ENCODE measurements at regions not wholly inside any gene's neighbourhood (a gene's known extent, or its start where the extent isn't known, plus 50 kb on each side); places are given as distances from the start of the nearest gene placed in this dataset.
"Not testable (repeated sequence)": the region's sequence is repeated elsewhere in the genome, so short reads cannot be mapped to it uniquely, and the experiment has no call there.

DNA sequence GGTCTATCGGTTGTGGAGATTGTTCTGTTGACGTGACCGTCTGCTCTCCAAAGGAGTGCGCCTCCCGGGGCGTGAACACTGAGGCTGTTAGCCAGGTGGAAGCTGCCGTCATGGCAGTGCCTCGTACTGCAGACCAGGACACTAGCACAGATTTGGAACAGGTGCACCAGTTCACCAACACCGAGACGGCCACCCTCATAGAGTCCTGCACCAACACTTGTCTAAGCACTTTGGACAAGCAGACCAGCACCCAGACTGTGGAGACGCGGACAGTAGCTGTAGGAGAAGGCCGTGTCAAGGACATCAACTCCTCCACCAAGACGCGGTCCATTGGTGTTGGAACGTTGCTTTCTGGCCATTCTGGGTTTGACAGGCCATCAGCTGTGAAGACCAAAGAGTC, 128.9 kb upstream of the DMRT1 start:
- Histone ChIP-seq H3K9ac (ENCODE audit: low read depth in 1 of 3, low read length in 3 of 3) (no peak overlapping the region), H3K9me3 (ENCODE audit: control insufficient read depth in 3 of 3, low read length in 3 of 3) (no peaks in the 10 kb centered on the region), H3K4me1 (ENCODE audit: control insufficient read depth in 3 of 3, insufficient read depth in 3 of 3, low read length in 3 of 3) (peaks cover 34 to 56% (median 49%) of the 10 kb centered on the region in 3 donors), H3K36me3 (ENCODE audit: control insufficient read depth in 3 of 3, insufficient read depth in 3 of 3, low read length in 3 of 3) (peaks cover 25 to 31% (median 27%) of the 10 kb centered on the region in 3 donors), H3K4me3 (ENCODE audit: low read length in 3 of 3) (no peak overlapping the region), H3K27ac (ENCODE audit: low read depth, low read length) (no peak overlapping the region), H3K27me3 (ENCODE audit: control insufficient read depth in 3 of 3, insufficient read depth in 3 of 3, low read length in 3 of 3) (no peaks in the 10 kb centered on the region)

DNA sequence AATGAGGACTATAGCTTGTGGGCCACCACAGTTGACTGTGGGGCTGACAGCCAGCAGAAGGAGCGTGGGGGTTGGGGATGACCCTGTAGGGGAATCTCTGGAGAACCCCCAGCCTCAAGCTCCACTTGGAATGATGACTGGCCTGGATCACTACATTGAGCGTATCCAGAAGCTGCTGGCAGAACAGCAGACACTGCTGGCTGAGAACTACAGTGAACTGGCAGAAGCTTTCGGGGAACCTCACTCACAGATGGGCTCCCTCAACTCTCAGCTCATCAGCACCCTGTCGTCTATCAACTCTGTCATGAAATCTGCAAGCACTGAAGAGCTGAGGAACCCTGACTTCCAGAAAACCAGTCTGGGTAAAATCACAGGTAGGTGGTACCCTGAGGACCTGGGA, 128.4 kb upstream of the DMRT1 start:
- Histone ChIP-seq H3K27ac (ENCODE audit: low read depth, low read length) (no peak overlapping the region), H3K4me1 (ENCODE audit: control insufficient read depth in 3 of 3, insufficient read depth in 3 of 3, low read length in 3 of 3) (peaks cover 34 to 56% (median 49%) of the 10 kb centered on the region in 3 donors), H3K36me3 (ENCODE audit: control insufficient read depth in 3 of 3, insufficient read depth in 3 of 3, low read length in 3 of 3) (peaks cover 25 to 31% (median 27%) of the 10 kb centered on the region in 3 donors), H3K9ac (ENCODE audit: low read depth in 1 of 3, low read length in 3 of 3) (no peak overlapping the region), H3K4me3 (ENCODE audit: low read length in 3 of 3) (no peak overlapping the region), H3K27me3 (ENCODE audit: control insufficient read depth in 3 of 3, insufficient read depth in 3 of 3, low read length in 3 of 3) (no peaks in the 10 kb centered on the region), H3K9me3 (ENCODE audit: control insufficient read depth in 3 of 3, low read length in 3 of 3) (no peaks in the 10 kb centered on the region)

DNA sequence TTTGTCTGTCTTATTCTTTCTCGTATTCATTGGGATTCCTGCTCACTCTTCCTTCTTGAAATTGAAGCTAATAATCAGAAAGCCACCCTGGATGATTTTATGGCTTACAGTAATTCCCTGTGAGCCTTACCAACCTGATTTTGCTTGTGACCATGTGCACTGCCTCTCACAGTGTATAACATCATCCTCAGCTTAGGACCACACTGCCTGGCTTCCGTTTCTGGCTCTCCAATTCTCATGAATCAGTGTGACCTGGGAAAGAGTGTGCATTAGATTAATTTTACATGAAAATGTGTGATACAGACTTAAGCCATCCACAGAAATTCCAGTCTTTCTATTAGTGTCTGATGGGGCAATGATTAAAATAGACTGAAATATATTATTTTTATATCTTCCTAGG, 126.8 kb upstream of the DMRT1 start:
- peaks cover 25 to 31% (median 27%) of the 10 kb centered on the region in 3 donors for H3K36me3 ChIP-seq (ENCODE audit: control insufficient read depth in 3 of 3, insufficient read depth in 3 of 3, low read length in 3 of 3)
- H3K9me3 ChIP-seq (ENCODE audit: control insufficient read depth in 3 of 3, low read length in 3 of 3) = no peaks in the 10 kb centered on the region
- H3K27me3 ChIP-seq (ENCODE audit: control insufficient read depth in 3 of 3, insufficient read depth in 3 of 3, low read length in 3 of 3) = no peaks in the 10 kb centered on the region
- no peak overlapping the region for H3K9ac ChIP-seq (ENCODE audit: low read depth in 1 of 3, low read length in 3 of 3)
- H3K4me1 ChIP-seq (ENCODE audit: control insufficient read depth in 3 of 3, insufficient read depth in 3 of 3, low read length in 3 of 3) = peaks cover 27 to 44% (median 39%) of the 10 kb centered on the region in 3 donors
- H3K27ac ChIP-seq (ENCODE audit: low read depth, low read length) = peak overlapping the region; percentile 48
- H3K4me3 ChIP-seq (ENCODE audit: low read length in 3 of 3) = no peak overlapping the region

DNA sequence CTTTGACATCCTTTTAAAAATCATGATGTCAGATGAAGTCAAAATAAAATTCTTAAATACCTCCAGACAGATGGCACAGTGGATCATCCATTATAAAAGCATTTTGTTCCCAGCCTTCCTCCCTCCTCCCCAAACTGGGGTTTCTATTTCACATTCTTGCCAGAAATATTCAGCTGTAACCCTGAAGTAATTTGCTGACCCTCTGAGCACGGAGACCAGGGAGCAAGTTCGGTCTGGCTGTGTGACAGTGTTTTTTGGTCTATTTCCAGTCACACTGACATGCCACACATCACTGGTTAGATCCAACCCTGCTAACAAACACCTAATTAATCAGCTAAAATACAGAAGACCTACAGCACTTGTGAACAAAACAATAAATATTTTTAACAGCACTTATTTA, 126.2 kb upstream of the DMRT1 start:
- no peaks in the 10 kb centered on the region for H3K27me3 ChIP-seq (ENCODE audit: control insufficient read depth in 3 of 3, insufficient read depth in 3 of 3, low read length in 3 of 3)
- H3K27ac ChIP-seq (ENCODE audit: low read depth, low read length) = peak overlapping the region; percentile 48
- H3K9me3 ChIP-seq (ENCODE audit: control insufficient read depth in 3 of 3, low read length in 3 of 3) = no peaks in the 10 kb centered on the region
- H3K4me3 ChIP-seq (ENCODE audit: low read length in 3 of 3) = no peak overlapping the region
- H3K4me1 ChIP-seq (ENCODE audit: control insufficient read depth in 3 of 3, insufficient read depth in 3 of 3, low read length in 3 of 3) = peaks cover 28 to 48% (median 40%) of the 10 kb centered on the region in 3 donors
- H3K36me3 ChIP-seq (ENCODE audit: control insufficient read depth in 3 of 3, insufficient read depth in 3 of 3, low read length in 3 of 3) = peaks cover 25 to 31% (median 27%) of the 10 kb centered on the region in 3 donors
- no peak overlapping the region for H3K9ac ChIP-seq (ENCODE audit: low read depth in 1 of 3, low read length in 3 of 3)

DNA sequence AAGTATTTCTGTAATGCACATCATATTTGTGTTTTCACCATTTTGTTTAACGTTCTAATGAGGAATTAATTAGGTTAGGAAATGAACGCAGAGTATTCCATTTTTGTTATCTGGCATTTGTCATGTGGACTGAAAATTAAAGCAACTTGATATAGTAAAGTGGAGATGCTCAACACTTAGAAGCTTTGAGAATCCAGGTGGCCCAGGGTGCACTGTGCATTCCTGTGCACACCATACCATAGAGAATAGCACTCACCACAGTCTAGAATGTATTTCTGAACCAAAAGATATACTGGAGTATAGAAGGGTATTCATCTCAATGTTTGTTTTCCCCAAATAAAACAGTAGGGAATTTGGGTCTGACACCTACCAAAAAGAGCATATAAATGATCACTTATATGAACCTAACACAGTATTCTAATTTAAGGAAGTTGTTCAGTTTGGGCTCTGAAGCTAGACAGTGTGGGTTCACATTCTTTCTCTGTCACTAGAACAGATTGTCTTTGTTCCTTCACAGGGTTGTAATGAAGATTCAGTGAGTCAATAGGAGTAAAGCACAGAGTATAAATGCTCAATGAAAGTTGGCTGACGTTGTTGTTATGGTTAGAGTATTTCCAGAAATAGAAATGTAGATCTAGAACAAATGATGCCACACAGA, 125.6 kb upstream of the DMRT1 start:
- Histone ChIP-seq H3K36me3 (ENCODE audit: control insufficient read depth in 3 of 3, insufficient read depth in 3 of 3, low read length in 3 of 3) (peaks cover 24 to 27% (median 24%) of the 10 kb centered on the region in 3 donors), H3K9me3 (ENCODE audit: control insufficient read depth in 3 of 3, low read length in 3 of 3) (no peaks in the 10 kb centered on the region), H3K9ac (ENCODE audit: low read depth in 1 of 3, low read length in 3 of 3) (no peak overlapping the region), H3K4me3 (ENCODE audit: low read length in 3 of 3) (no peak overlapping the region), H3K27me3 (ENCODE audit: control insufficient read depth in 3 of 3, insufficient read depth in 3 of 3, low read length in 3 of 3) (no peaks in the 10 kb centered on the region), H3K4me1 (ENCODE audit: control insufficient read depth in 3 of 3, insufficient read depth in 3 of 3, low read length in 3 of 3) (peaks cover 31 to 53% (median 44%) of the 10 kb centered on the region in 3 donors), H3K27ac (ENCODE audit: low read depth, low read length) (peak overlapping the region; percentile 48)

DNA sequence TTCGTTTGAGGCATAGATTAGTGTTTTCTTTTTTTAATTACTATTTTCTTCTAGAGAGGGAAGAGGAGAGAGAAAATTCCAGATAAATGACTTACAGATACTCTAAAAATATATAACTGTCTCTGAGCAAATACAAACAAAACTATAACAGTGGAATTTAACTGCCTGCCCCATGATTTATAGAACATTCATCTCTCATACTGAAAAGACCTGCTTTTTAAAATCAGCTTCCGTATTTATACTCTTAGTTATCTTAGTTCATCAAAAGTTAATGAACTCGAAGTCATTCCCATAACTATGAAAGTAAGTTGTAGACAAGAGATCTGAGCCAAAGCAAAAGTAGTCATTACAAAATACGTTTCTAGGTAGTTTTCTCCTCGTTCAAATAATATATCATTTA, 123.8 kb upstream of the DMRT1 start:
- no peak overlapping the region for H3K9ac ChIP-seq (ENCODE audit: low read depth in 1 of 3, low read length in 3 of 3)
- H3K27ac ChIP-seq (ENCODE audit: low read depth, low read length) = no peak overlapping the region
- H3K36me3 ChIP-seq (ENCODE audit: control insufficient read depth in 3 of 3, insufficient read depth in 3 of 3, low read length in 3 of 3) = peaks cover 5 to 8% (median 6%) of the 10 kb centered on the region in 3 donors
- H3K27me3 ChIP-seq (ENCODE audit: control insufficient read depth in 3 of 3, insufficient read depth in 3 of 3, low read length in 3 of 3) = no peaks in the 10 kb centered on the region
- peaks cover 36 to 54% (median 43%) of the 10 kb centered on the region in 3 donors for H3K4me1 ChIP-seq (ENCODE audit: control insufficient read depth in 3 of 3, insufficient read depth in 3 of 3, low read length in 3 of 3)
- H3K9me3 ChIP-seq (ENCODE audit: control insufficient read depth in 3 of 3, low read length in 3 of 3) = no peaks in the 10 kb centered on the region
- H3K4me3 ChIP-seq (ENCODE audit: low read length in 3 of 3) = no peak overlapping the region

DNA sequence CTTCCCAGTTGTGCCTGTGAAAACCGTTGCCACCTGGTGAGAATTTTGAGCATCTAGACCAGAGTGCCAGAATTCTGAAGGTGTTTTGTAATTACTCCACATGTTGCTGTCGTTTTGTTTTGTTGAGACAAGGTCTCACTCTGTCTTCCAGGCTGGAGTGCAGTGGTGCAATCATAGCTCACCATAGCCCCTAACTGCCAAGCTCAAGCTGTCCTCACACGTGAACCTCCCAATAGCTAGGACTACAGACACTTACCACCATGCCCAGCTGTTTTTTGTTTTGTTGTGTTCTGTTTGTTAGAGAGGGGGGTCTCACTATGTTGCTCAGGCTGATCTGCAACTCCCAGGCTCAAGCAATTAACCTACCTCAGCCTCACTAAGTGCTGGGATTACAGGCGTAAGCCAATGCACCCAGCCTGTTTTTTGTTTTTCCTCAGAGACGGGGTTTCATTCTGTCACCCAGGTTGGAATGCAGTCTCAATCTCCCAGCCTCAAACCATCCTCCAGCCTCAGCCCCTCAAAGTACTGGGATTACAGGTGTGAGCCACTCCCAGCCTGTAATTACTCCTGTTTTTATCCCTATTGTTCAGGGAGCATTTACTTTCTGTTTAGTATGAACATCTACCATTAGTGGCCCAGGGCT, 121.1 kb upstream of the DMRT1 start:
- Histone ChIP-seq H3K4me3 (ENCODE audit: low read length in 3 of 3) (no peak overlapping the region), H3K4me1 (ENCODE audit: control insufficient read depth in 3 of 3, insufficient read depth in 3 of 3, low read length in 3 of 3) (peaks cover 27 to 36% (median 30%) of the 10 kb centered on the region in 3 donors), H3K27ac (ENCODE audit: low read depth, low read length) (no peak overlapping the region), H3K9me3 (ENCODE audit: control insufficient read depth in 3 of 3, low read length in 3 of 3) (no peaks in the 10 kb centered on the region), H3K36me3 (ENCODE audit: control insufficient read depth in 3 of 3, insufficient read depth in 3 of 3, low read length in 3 of 3) (no peaks in the 10 kb centered on the region), H3K9ac (ENCODE audit: low read depth in 1 of 3, low read length in 3 of 3) (no peak overlapping the region), H3K27me3 (ENCODE audit: control insufficient read depth in 3 of 3, insufficient read depth in 3 of 3, low read length in 3 of 3) (no peaks in the 10 kb centered on the region)

DNA sequence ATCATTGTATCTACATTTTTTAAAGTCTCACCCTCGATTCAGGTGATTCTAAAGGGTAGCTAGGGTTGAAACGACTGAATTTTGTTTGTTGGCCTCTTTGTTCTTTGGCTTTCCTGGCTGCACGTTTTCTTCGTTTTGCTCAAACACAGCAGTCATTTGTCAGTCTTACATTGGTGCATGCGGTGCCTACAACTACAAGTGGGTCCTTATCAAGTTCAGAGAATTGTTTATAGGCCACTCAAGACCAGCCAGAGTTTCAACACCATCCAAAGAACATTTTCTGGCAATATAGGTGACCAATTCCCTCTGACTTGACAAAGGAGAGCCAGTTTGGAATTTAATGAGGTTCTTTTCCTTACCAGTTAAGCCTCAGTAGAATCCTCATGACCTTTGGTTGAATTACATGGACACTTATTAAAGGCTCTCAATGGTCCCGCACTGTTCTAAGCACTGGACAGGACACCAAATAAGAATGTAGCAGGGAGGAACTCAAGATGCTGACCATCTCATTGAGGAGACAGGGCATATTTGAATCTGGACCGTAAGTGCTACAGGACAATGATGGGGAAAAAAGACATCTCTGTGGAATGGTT, 119.0 kb upstream of the DMRT1 start:
- no peaks in the 10 kb centered on the region for H3K9me3 ChIP-seq (ENCODE audit: control insufficient read depth in 3 of 3, low read length in 3 of 3)
- H3K27ac ChIP-seq (ENCODE audit: low read depth, low read length) = no peak overlapping the region
- peaks cover 18 to 20% (median 19%) of the 10 kb centered on the region in 3 donors for H3K4me1 ChIP-seq (ENCODE audit: control insufficient read depth in 3 of 3, insufficient read depth in 3 of 3, low read length in 3 of 3)
- no peaks in the 10 kb centered on the region for H3K36me3 ChIP-seq (ENCODE audit: control insufficient read depth in 3 of 3, insufficient read depth in 3 of 3, low read length in 3 of 3)
- H3K9ac ChIP-seq (ENCODE audit: low read depth in 1 of 3, low read length in 3 of 3) = no peak overlapping the region
- no peak overlapping the region for H3K4me3 ChIP-seq (ENCODE audit: low read length in 3 of 3)
- no peaks in the 10 kb centered on the region for H3K27me3 ChIP-seq (ENCODE audit: control insufficient read depth in 3 of 3, insufficient read depth in 3 of 3, low read length in 3 of 3)

DNA sequence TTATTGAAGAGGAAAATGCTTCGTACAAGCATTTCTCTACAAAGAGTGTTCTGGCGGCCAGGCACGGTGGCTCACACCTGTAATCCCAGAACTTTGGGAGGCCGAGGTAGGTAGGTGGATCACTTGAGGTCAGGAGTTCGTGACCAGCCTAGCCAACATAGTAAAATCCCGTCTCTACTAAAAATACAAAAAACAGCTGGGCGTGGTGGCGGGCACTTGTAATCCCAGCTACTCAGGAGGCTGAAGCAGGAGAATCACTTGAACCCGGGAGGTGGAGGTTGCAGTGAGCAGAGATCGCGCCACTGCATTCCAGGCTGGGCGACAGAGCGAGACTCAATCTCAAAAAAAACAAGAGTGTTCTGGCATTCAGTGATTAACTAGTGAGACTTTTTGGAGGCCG, 117.0 kb upstream of the DMRT1 start:
- H3K4me3 ChIP-seq (ENCODE audit: low read length in 3 of 3); H3K9ac ChIP-seq (ENCODE audit: low read depth in 1 of 3, low read length in 3 of 3); H3K27ac ChIP-seq (ENCODE audit: low read depth, low read length); H3K27me3 ChIP-seq (ENCODE audit: control insufficient read depth in 3 of 3, insufficient read depth in 3 of 3, low read length in 3 of 3); H3K9me3 ChIP-seq (ENCODE audit: control insufficient read depth in 3 of 3, low read length in 3 of 3); H3K36me3 ChIP-seq (ENCODE audit: control insufficient read depth in 3 of 3, insufficient read depth in 3 of 3, low read length in 3 of 3): not testable (repeated sequence)
- peaks cover 18 to 20% (median 19%) of the 10 kb centered on the region in 3 donors for H3K4me1 ChIP-seq (ENCODE audit: control insufficient read depth in 3 of 3, insufficient read depth in 3 of 3, low read length in 3 of 3)

DNA sequence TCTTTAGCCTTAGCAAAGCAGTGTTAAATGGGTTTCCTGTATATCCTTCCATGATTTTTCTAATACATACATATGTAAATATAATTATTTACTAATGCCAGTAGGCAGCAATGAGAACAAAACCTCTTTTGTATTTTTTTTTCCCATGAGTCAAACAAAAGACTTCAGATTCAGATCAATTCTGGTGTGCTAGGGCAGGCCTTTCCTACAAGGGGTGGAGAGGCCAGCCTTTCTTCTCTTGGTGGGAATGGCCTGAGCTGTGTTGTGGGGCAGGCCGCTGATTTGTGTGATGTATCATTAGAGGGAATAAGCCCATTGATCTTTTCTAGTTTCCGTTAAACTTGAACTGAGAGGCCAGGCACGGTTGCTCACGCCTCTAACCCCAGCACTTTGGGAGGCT, 115.5 kb upstream of the DMRT1 start:
- no peak overlapping the region for H3K4me3 ChIP-seq (ENCODE audit: low read length in 3 of 3)
- H3K9ac ChIP-seq (ENCODE audit: low read depth in 1 of 3, low read length in 3 of 3) = no peak overlapping the region
- peaks cover 0 to 5% (median 3%) of the 10 kb centered on the region in 3 donors for H3K36me3 ChIP-seq (ENCODE audit: control insufficient read depth in 3 of 3, insufficient read depth in 3 of 3, low read length in 3 of 3)
- H3K27me3 ChIP-seq (ENCODE audit: control insufficient read depth in 3 of 3, insufficient read depth in 3 of 3, low read length in 3 of 3) = no peaks in the 10 kb centered on the region
- no peaks in the 10 kb centered on the region for H3K9me3 ChIP-seq (ENCODE audit: control insufficient read depth in 3 of 3, low read length in 3 of 3)
- H3K4me1 ChIP-seq (ENCODE audit: control insufficient read depth in 3 of 3, insufficient read depth in 3 of 3, low read length in 3 of 3) = peaks cover 11 to 14% (median 12%) of the 10 kb centered on the region in 3 donors
- no peak overlapping the region for H3K27ac ChIP-seq (ENCODE audit: low read depth, low read length)
